ENCODE measurements at regions not wholly inside any gene's neighbourhood (a gene's known extent, or its start where the extent isn't known, plus 50 kb on each side); places are given as distances from the start of the nearest gene placed in this dataset.

GRCh38 chr4:133474501-133474900, 325.4 kb downstream of the PCDH10 start:
- no peak for DNase-seq (ENCODE audit: low spot score)

- DNase-seq (ENCODE audit: low spot score) = no peak
Observed at GRCh38 chr4:133472244-133472643, 323.1 kb downstream of the PCDH10 start.

DNA sequence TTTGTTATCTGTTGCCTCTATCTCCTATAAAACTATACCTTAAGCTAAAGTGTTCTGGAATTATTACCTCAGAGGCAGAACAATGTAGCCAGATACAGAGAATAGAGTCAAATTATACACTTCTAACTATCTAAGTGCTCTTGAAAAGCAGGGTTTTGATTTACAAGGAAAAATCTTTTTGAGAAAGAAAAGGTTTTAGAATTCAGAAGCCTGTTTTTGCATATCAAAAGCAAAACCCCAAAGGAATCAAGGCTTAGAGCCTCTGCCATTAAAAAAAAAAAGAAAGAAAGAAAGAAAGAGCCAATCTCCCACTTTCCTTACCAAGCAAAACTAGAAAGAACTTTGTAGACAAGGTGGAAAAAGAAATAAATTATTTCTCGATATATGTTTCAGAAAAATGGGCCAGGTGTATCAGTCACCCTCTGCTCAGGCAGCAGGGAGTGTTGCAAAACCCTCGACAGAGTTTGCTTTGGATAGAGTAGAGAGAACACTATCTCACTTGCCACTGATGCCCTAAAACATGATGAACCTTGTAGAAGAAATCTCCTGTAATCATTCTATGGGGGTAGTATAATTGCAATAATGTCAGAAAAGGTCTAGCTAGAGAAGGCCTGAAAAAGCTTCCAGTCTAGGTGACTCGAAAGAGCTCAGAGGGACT, 318.3 kb downstream of the PCDH10 start:
- DNase-seq (ENCODE audit: low spot score) = no peak

GRCh38 chr4:133465022-133465421, 315.9 kb downstream of the PCDH10 start:
- peak; percentile 21 for DNase-seq (ENCODE audit: low spot score)

GRCh38 chr4:133464311-133464710, 315.2 kb downstream of the PCDH10 start:
- DNase-seq (ENCODE audit: low spot score) = no peak

DNA sequence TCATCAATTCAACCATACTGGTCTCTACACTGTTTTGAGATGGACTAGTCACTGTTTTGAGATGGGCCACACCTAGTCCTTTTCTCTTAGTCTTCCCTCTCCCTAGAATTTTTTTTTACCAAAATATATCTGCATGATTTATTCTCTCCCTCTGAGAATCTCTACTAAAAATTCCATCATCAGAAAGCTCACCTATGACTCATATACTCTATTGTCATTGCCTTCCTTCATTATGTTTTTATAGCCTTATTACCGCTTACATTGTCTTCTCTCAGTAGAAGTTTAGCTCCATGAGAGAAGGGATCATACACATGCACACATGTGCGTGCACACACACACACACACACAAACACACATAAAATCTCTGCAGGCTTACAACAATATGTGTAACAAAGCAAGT, 303.6 kb downstream of the PCDH10 start:
- DNase-seq (ENCODE audit: low spot score) = no peak

DNA sequence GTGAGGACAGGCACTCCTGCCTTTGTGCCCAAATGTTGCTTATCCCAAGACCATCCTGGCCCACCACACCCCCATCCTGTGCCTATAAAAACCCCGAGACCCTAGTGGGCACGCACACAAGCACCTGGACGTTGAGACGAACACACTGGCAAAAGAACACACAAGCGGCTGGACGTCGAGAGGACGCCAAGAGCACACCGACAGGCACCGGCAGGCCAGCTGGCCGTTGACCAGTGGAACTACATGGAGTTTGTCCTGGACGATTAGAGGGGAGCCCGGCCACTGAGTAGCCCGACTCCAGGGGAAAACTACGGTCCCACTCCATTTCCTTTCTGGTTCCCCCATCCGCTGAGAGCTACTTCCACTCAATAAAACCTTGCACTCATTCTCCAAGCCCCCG, 301.7 kb downstream of the PCDH10 start:
- no peak for DNase-seq (ENCODE audit: low spot score)

- DNase-seq (ENCODE audit: low spot score) = peak; percentile 2
Observed at GRCh38 chr4:133440404-133440803, 291.3 kb downstream of the PCDH10 start.

- no peak for DNase-seq (ENCODE audit: low spot score)
Observed at GRCh38 chr4:133439830-133440229, 290.7 kb downstream of the PCDH10 start.

- peak; percentile 51 for DNase-seq (ENCODE audit: low spot score)
Observed at GRCh38 chr4:133424605-133425004, 275.5 kb downstream of the PCDH10 start.

DNA sequence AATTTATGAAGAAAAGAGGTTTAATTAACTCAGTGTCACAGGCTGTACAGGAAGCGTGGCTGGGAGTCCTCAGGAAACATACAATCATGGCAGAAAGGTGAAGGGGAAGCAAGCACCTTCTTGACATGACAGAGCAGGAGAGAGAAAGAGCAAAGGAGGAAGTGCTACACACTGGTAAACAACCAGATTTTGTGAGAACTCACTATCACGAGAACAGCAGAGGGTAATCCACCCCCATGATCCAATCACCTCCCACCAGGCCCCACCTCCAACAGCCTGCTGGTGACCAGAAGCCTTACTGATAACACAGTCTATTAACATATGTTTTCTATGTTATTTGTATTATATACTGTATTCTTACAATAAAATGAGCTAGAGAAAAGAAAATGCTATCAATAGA, 254.8 kb downstream of the PCDH10 start:
- DNase-seq (ENCODE audit: low spot score) = no peak

- peak; percentile 49 for DNase-seq (ENCODE audit: low spot score)
Observed at GRCh38 chr4:133402616-133403015, 253.5 kb downstream of the PCDH10 start.

- no peak for DNase-seq (ENCODE audit: low spot score)
Observed at GRCh38 chr4:133394971-133395627, 246.0 kb downstream of the PCDH10 start.

DNA sequence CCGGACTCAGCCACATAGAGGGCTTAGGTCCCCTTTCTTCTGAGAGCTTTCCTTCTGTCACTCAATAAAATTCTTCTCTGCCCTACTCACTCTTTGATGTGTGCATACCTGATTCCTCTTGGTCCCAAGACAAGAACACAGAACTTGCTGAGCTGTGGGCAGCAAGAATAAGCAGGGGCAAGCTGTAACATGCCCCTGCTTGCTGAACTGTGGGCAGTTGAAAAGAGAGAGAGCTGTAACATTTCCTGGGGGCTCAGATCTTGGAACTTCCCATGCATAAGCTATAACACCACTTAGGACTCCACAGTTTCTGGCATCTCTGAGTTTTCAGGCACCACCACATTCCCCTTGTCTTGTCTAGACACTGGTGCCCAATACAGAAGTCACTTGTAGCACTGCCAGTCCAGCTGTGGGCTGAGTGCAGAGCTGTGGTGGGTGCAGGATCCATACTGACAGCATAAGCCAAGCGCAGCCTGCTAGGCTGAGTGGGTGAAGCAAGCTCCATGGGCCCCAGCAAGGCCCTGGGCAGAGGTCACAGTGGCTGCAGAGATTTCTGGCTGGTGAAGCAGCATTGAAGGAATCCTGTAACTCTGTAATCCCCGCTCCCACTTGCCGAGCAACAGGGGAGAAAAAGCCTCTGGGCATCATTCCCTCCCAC, 241.2 kb downstream of the PCDH10 start:
- no peak for DNase-seq (ENCODE audit: low spot score)

DNA sequence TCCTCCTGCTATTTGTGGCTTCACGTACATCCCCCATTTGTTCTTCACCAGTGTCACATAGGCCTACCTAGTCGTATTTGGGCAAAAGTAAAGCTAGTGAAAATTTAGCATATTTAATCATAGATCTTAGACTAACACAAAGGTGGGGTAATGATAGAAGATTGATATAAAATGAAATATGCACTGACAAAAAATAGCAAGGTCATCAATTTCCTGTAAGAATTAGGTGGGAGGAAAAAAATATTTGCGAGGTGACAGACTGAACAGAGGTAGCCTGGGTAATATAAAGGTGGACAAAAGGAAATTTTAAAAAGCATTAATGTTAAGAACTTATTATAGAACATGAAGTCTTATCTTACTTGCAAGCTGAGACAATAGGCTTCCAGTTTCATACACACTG, 239.9 kb downstream of the PCDH10 start:
- DNase-seq (ENCODE audit: low spot score) = no peak

GRCh38 chr4:133385161-133385954, 236.3 kb downstream of the PCDH10 start:
- no peak for DNase-seq (ENCODE audit: low spot score)

GRCh38 chr4:133379681-133380438, 230.8 kb downstream of the PCDH10 start:
- DNase-seq (ENCODE audit: low spot score) = no peak

GRCh38 chr4:133377286-133377685, 228.2 kb downstream of the PCDH10 start:
- DNase-seq (ENCODE audit: low spot score) = no peak

DNA sequence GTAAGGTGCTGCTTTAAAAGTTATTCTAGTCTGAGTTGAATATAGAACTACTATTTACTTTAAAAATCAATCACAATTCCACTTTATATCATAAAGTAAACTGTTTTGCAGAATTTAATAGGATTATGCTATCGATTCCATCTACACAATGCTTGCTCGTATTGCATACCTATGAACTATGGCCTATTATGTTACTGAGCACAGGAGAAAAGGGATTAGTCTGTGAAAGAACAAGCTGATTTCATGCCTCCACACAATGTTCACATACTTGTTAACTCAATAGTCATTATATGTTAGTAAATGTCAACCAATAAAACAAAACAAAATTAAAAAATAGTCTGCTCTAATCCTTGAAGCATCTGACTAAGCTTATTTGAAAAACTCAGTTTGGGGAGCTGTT, 223.6 kb downstream of the PCDH10 start:
- no peak for DNase-seq (ENCODE audit: low spot score)

DNA sequence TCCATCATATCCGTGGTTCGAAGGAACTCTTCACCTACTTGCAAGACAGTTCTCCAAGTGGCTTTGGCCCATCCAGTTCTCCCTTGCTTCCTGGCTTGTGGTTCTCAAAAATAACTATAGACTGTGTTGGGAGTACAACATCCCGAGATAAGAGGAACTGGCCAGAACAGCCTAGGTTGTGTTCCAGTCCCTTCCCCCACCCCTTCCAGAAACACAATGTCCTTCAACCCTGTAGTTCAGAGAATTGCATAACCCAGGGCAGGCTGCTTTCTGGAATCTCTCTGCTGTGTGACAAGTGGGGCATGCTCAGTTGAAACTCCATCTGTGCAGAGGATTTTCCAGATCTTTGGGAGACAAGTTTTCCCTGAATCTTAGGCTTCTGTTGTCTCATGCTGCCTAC, 206.5 kb downstream of the PCDH10 start:
- no peak for DNase-seq (ENCODE audit: low spot score)

GRCh38 chr4:133347409-133347808, 198.3 kb downstream of the PCDH10 start:
- no peak for DNase-seq (ENCODE audit: low spot score)

DNA sequence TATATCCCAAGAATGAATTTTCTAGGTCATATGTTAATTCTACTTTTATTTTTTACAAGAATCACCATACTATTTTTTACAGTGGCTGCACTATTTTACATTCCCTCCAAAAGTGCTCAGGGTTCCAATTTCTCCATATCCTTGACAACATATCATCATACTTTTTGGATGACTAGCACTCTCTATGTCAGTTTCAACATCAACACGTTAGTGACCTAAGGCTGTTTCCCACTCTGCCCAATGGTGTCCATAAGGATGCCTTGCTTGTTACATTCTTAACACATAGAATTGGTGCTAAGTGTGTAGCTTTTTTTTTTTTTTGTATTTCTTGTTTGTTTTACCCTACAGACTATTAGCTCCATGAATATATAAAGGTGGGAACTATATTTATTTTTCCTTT, 175.4 kb downstream of the PCDH10 start:
- no peak for DNase-seq (ENCODE audit: low spot score)
